GM19468 (cell line): ENCODE measurements at regions not wholly inside any gene's neighbourhood (a gene's known extent, or its start where the extent isn't known, plus 50 kb on each side); places are given as distances from the start of the nearest gene placed in this dataset.

Experiments used
- ATAC-seq: cut with Tn5 transposase; IDR thresholded peaks from one replicate; pipeline ENCODE4 v1.9.1; 2021; ENCODE audit warnings: mild to moderate bottlenecking, moderate library complexity, moderate number of reproducible peaks; ENCODE audit not compliant: unreplicated experiment; ENCODE audit errors: extremely low read depth

GRCh38 chr9:87141124-87141523 is 193.8 kb upstream of the GAS1 start:
- no peak for ATAC-seq

- no peak for ATAC-seq
These were observed 199.6 kb upstream of the GAS1 start for GRCh38 chr9:87146933-87147332.

- ATAC-seq = no peak
These were observed 200.5 kb upstream of the GAS1 start for GRCh38 chr9:87147839-87148238.

GRCh38 chr9:87148331-87149104 is 201.2 kb upstream of the GAS1 start:
- no peak for ATAC-seq

GRCh38 chr9:87149799-87150198 is 202.5 kb upstream of the GAS1 start:
- no peak for ATAC-seq

- ATAC-seq = no peak
These were observed 204.9 kb upstream of the GAS1 start for GRCh38 chr9:87152256-87152655.

- no peak for ATAC-seq
These were observed 208.9 kb upstream of the GAS1 start for GRCh38 chr9:87156247-87156646.

GRCh38 chr9:87157366-87158031 is 210.2 kb upstream of the GAS1 start:
- no peak for ATAC-seq

GRCh38 chr9:87158765-87159164 is 211.5 kb upstream of the GAS1 start:
- ATAC-seq = no peak

GRCh38 chr9:87160148-87161102 is 213.1 kb upstream of the GAS1 start:
- no peak for ATAC-seq

- ATAC-seq = no peak
These were observed 219.9 kb upstream of the GAS1 start for GRCh38 chr9:87167161-87167560.

GRCh38 chr9:87167582-87167981 is 220.3 kb upstream of the GAS1 start:
- ATAC-seq = no peak

GRCh38 chr9:87178302-87178701 is 231.0 kb upstream of the GAS1 start:
- ATAC-seq = no peak

GRCh38 chr9:87179553-87180340 is 232.4 kb upstream of the GAS1 start:
- ATAC-seq = no peak

GRCh38 chr9:87180361-87180760 is 233.1 kb upstream of the GAS1 start:
- ATAC-seq = no peak

- ATAC-seq = no peak
These were observed 233.5 kb upstream of the GAS1 start for GRCh38 chr9:87180841-87181240.

GRCh38 chr9:87181670-87182069 is 234.4 kb upstream of the GAS1 start:
- ATAC-seq = no peak

GRCh38 chr9:87184956-87185642 is 237.8 kb upstream of the GAS1 start:
- ATAC-seq = no peak

- ATAC-seq = no peak
These were observed 240.3 kb upstream of the GAS1 start for GRCh38 chr9:87187656-87188055.
